COR-L47 (cell line): ENCODE measurements at regions not wholly inside any gene's neighbourhood (a gene's known extent, or its start where the extent isn't known, plus 50 kb on each side); places are given as distances from the start of the nearest gene placed in this dataset.
"Not testable (repeated sequence)": the region's sequence is repeated elsewhere in the genome, so short reads cannot be mapped to it uniquely, and the experiment has no call there.

Experiments
- DNase-seq: peaks from one replicate; lab custom pipeline; 2025; lab: John Stamatoyannopoulos, UW

DNA sequence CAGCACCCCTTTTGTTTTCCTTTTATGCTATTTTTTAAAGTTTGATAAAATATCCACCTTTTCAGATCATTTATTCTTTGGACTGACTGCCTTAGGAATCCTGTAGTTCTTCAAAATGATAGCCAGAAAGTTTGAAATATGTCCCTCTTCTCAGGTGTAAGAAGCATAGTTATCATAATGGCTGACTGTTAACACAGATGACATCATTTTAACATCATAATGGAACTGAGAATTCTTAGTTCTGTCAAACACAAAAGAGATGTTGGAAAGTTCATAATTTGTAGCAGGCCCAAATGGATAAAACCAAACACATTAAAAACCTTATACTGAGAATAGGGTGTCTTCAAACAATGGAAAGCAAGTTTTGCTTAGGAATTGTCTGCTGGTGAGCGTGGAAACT is 1254.4 kb downstream of the ADGRL3 start:
- DNase-seq = no peak

DNA sequence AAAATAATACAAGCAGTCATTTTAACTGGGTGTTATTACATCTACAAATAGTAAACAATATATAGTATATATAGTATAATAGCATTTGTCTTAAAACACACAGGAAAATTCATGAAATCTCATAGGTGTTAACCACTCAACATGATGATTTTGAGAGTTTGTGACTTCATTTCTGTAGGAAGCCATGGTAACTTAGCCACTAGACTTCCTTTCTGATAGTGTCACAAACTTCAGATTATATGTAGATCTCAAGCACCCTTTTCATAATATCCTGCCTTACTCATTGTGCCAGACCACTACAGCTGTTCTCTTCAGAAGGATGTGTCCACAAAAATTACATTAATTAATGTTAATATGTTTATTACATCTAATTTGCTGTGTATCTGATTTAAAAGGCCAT is 1250.6 kb downstream of the ADGRL3 start:
- DNase-seq = no peak

DNA sequence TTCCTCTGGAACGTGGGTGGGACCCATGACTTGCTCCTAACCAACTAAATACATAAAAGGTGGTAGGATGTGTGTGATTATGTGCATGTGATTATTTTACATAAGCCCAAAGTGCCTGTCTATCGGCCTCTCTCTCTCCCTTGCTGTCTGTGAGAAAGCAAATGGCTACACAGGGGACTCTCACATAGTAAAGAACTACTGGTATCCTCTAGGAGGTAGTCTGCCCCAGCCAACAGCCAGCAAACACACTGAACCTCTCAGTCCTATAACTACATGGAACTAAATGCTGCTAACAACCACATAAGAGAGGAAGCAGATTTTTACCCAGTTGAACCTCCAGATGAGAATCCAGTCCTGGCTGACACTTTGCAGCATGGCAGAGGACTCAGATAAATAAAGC is 1249.4 kb downstream of the ADGRL3 start:
- no peak for DNase-seq

DNA sequence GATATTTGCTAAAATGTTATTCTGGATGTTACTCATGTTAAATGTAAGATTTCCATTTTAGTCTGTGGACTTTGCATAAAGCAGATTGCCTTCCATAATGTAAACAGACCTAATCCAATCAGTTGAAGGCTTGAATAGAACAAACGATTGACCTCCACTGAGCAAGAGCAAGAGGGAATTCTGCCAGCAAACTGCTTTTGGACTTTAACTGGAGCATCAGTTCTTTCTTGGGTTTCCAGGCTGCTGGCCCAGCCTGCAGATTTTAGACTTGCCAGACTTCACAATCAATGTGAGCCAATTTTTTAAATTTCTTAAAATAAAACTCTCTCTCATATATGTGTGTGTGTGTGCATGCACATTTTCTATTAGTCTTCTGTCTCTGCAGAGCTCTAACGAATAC is 1248.8 kb downstream of the ADGRL3 start:
- DNase-seq = no peak

DNA sequence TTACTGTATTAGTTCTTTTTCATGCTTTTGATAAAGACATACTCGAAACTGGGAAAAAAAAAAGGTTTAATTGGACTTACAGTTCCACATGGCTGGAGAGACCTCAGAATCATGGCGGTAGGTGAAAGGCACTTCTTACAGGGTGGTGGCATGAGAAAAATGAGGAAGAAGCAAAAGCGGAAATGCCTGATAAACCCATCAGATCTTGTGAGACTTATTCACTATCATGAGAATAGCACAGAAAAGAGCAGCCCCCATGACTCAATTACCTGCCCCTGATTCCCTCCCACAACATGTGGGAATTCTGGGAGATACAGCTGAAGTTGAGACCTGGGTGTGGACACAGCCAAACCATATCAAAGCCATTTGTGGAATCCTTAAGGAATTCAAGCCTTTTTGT is 1238.9 kb downstream of the ADGRL3 start:
- DNase-seq = no peak

DNA sequence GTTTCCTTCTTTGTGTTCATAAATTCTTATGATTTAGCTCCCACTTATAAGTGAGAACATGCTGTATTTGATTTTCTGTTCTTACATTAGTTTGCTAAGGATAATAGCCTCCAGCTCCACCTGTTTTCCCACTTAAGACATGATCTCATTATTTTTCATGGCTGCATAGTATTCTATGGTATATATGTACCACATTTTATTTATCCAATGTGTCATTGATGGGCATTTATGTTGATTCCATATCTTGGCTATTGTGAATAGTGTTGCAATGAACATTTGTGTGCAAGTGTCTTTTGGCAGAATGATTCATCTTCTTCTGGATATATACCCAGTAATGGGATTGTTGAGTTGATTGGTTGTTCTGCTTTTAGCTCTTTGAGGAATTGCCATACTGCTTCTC is 1234.8 kb downstream of the ADGRL3 start:
- DNase-seq = no peak

DNA sequence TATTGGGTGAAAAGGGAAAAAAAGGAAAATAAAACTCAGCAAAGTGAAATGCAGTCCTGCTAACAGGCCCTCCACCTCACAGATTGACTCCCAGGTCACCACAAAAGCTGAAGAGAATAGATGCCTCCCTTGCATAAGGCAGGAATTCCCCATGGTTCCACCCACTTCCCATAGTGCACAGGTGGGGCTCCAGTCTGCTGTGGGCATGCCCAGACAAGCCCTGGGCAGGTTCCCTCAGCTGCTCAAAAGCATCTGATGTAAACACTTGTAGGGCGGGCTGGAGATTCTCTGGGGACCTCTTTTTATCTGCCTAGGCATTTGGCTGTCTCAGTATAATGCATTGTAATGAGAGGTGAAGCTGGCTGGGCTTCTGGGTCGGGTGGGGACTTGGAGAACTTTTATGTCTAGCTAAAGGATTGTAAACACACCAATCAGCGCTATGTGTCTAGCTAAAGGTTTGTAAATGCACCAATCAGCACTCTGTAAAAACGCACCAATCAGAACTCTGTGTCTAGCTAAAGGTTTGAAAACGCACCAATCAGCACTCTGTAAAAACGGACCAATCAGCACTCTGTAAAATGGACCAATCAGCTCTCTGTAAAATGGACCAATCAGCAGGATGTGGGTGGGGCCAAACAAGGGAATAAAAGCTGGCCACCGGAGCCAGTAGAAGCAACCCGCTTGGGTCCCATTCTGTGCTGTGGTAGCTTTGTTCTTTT is 1231.5 kb downstream of the ADGRL3 start:
- DNase-seq = not testable (repeated sequence)

DNA sequence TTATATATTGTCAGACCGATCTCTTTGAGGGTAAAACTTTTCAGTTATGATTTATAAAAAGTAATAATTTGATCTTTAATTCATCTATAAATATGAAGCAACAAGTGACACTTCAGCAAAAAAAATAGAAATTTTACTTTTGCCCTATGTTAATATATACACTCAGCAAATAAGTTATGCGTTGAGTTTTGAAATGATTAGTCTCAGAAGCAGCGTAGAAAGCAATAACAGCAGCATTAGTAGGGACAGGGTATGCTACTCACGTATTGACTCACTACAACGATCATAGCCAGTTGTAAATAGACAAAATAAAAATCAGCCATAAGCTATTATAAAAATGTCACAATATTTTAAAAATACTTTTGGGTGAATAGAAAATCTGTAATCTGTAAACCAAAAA is 1229.2 kb downstream of the ADGRL3 start:
- no peak for DNase-seq

DNA sequence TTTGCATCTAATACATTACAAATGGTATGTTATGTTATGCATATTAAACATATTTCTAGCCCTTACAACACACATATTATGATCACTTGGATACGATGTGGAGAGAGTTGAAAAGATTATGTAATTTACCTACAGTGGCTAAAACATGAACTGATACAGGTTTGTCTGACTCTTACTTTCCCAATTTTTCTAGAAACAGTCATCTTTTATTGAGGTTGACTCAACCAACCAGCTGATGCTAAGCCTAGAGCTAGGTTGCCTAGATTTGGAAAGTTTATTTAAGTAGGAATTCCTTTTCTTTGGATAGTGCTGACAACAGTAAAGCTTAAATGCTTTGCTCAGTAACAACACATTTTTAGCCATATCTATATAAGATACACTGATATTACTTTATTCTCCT is 1215.1 kb downstream of the ADGRL3 start:
- no peak for DNase-seq

DNA sequence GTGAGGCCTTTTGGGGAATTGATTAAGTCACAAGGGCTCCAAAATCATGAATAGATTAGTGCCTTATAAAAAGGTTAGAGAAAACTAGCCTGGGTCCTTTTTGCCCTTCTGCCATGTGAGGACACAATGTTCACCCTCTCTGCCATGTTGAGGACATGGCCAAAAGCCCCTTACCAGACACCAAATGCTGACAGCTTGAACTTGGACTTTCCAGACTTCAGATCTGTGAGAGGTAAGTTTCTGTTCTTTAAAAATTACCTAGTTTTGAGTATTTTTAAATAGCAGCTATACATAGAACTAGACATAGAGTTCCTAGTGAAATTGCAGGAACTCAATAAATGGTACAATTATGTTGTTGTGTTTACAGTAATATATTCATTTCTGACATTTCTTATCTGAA is 1214.4 kb downstream of the ADGRL3 start:
- no peak for DNase-seq

DNA sequence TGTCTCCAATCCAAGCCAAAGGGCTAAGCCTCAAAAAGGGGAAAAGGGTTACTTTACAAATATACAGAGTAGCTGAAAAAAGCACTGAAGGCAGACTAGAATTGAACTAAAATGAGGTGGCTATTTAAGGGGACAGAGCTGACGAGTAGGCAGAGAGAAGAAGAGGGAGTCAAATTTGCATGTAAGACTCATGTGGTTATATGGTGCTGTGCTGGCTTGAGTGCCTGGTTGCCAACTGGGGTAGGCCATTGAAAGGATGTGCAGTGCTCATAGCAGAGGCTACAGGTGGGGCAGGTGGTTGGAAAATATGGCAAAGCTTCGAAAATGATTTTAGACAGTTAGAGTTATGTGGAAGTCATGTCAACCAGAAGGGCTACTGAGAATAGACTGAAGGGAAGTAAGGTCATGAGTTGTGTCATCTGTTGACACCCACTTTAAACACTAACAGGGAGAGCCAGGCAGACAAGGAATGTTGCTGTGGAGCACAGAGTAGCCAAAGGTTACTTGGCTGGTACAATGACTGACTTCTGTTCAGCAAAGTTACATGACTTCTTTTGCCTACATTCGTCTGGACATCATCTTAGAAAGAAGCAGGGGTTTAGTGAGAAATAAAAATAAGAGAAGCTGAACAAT is 1210.4 kb downstream of the ADGRL3 start:
- no peak for DNase-seq

DNA sequence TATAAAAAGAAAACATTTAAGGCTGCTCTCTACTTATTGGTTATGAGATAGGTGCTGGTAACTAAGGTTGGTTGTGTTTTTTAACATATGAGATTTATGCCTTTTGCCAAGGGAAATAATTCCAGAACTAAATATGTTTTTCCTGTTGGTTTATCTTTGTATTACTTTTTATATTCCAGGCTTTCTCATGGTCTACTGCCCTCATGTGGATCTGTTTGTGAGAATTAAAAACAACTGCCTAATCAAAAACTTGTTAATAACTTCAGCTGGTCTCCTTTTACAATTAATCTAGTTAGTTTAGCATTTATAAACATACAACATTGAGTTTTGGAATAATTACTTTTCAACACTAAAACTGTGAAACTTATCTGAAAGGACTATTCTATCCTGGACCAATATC is 1208.3 kb downstream of the ADGRL3 start:
- DNase-seq = no peak

DNA sequence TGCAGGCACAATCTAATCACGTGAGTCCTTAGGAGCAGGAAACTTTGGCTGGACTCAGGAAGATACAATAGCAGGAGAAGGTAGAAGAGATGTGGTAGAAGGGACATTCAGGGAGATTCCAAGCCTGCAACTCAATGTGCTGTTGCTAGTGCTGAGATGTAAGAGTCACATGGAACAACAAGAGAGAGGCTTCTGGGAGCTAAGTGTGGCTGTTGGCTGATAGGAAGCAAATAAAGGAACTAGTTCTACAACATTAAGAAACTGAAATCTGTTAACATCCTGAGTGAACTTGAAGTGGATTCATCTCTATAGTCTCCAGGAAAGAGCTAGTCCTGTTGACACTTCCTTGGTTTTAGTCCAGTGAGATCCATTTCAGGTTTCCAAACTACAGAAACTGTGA is 1207.4 kb downstream of the ADGRL3 start:
- DNase-seq = no peak

DNA sequence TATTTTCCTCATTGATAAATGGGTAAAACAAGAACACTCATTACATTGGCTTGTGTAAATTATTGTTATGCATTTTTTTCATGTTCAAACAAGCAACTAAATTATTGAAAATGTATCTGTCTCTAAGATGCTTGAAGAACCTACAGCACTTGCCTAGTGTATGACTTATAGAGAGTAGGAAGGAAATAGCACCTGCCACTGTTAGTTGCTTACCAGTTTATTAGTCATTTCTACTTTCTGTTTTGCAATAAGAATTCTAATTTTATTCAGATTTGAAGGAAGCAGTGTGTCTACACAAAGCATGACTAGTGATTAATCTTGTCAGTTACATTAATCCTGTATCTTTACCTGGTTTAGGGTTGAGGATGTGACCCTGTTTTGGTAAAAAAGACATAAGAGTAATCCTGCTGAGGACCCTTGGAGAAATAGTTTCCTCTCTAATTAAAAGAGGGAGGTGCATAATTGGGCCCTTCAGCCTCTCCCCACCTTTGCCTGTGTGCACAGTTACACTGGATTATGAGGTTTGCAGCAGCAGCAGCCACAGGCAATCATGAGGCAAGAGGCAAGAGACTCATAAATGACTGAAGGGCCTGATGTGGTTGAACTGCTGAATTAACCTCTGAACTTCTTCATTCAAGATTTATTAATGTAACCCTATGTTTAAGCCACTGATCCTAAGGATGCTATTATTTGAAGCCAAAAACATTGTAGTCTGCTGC is 1202.1 kb downstream of the ADGRL3 start:
- no peak for DNase-seq

DNA sequence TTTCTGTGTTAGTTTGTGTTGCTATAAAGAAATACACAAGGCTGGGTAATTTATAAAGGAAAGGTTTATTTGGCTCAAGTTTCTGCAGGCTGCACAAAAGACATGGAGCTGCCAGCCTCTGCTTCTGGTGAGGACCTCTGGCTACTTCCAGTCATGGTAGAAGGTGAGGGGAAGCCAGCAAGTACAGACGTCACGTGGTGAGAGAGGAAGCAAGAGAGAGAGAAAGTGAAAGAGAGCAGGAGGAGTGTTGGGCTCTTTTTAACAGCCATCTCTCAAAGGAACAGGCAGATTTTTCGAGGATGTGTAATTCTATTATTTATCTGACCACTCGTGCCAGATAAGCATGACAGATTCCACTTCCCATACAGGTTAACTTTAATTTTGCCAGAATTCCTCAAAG is 1199.1 kb downstream of the ADGRL3 start:
- DNase-seq = no peak

DNA sequence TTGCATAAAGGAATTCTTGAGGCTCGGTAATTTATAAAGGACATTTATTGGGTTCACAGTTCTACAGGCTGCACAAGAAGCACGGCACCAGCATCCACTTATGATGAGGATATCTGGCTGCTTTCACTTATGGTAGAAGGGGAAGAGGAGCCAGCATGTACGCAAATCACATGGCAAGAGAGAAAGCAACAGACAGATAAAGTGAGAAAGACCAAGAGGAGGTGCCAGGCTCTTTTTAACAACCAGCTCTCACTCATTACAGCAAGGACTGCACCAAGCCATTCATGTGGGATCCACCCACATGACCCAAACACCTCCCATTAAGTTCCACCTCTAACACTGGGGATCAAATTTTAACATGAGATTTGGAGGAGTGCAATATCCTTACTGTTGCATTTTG is 1198.2 kb downstream of the ADGRL3 start:
- no peak for DNase-seq

DNA sequence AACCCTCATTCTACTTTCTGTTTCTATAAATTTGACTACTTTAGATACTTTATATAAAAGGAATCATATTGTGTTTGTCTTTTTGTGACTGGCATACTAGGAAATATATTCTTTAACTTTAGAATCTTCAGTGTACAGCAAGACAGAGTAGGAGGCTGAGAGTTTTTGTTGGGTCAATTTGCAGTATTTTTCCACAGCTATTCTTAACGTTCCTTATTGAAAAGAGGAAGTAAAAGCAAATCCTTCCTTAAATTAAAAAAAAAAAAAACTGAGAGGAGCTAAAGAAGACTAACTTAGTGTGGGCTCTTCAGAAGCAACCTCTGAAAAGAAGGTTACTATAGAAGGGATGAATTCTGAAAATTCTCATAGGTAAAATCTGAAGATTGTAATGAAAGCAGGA is 1194.6 kb downstream of the ADGRL3 start:
- no peak for DNase-seq

DNA sequence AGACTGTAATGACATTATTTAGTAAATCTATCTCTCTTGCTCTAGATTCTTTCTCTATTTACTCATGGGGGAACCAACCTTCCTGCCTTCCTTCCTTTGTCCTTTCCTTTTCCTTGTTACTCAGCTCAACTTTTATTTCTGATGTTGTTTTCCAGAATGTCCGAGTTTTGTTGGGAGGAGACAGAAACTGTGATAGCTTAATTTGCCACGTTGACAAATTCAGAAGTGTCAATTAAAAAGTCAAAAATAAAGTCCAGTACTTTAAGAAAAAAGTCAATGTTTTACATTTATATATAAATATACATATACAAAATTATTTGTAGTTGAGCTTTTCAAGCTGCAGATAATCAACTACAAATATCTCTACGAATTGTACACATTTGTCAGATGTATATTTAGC is 1187.7 kb downstream of the ADGRL3 start:
- DNase-seq = no peak

DNA sequence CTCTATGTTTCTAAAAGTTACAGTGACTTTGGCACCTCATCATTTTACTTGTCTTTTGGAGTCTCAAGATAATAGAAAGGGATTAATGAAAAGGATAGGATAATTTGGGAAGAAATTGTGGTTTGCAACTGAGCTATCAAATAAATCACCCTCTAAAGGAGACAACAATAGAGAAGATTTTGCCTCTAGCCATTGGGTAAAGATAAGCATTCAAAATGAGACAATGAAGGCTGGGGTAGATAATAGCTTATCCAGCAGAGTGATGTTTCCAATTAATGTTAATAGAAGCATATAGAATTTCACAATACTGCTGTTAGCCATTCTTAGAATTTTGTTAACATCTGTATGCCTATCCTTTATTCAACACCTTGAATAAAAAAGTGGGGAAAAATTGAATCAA is 1177.6 kb downstream of the ADGRL3 start:
- DNase-seq = peak; percentile 69

DNA sequence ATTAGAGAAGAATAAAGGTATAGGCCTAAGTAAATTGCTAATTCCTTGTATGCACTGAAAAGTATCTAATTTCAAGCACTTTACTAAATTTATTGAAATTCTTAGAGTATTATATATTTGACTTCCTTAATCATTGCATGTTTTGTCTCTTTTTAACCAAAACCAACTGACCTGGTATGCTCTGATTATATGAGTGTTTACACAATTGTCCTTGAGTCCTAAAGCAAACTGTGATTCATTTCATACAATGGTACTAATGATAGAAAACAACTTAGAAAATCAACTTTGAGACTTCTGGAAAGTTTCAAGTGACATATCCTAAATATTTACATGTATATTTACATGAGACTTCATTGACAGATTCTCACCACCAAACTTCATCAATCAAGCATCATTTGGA is 1177.1 kb downstream of the ADGRL3 start:
- DNase-seq = no peak

DNA sequence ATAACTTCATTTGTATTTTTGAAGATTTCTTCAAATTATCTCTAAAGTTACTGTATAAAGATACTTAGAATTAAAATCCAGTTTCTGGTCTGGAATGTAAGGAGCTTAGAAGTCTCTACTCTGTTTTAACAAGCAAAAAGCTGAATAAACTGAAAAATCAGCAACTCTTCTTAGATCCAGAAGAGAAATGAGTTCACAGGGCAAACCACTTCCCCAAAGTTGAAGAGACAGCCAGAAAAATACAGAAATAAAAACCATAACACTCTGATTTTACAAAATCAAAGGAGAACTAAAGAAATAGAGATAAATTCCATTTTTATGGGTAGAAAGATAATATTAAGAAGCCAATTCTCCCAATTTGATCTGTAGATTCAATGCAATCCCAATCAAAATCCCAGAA is 1166.8 kb downstream of the ADGRL3 start:
- no peak for DNase-seq

DNA sequence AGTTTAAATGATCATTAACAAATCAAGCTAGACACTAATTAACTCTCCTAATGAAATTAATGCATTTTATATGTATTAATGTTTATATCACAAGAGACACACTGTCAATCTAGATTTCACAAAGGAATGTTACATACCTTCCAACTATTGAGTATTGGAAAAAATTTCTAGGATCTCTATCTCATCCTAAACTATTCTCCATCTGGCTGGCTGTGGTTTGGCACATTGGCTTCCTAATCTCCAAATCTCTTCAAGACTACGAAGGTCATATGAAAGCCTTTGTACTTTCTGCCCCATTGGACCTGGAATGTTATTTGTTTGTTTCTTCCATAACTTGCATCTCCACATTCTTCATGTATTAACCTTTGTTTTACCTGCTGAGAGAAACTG is 1160.0 kb downstream of the ADGRL3 start:
- no peak for DNase-seq

DNA sequence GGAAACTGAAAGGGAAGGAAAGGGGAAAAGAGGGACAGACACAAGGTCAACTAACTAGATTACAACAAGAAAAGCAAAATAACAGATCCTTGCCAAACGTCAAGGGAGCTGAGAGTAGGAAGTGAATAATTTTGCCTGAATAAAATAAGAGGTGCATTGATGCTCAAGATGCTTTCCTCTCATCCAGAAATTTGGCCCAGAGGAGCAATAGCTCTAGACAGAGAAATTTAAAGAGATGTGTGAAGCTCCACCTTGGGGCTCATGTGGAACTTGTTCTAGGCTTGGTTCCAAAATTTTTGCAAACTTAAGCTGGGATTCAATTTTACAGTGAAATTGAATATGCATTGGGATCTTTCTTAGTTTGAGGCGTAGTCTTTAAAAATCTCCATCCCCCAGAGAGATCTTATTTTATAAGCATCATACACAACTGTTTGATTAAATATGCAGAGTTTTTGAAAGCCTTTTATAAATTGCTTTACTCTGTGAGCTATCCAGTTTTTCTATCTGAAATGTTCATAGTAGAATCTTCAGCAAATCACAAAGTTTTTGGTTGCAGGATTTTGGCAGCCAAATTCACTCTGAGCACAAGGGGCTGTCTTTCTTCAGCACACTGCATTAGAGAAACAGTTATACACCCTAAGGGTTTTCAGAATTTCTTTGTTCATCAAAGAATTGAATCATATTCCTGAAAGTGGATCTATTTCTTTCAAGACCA is 1159.5 kb downstream of the ADGRL3 start:
- DNase-seq = no peak
